Suprapubic skin (tissue), 4 donors: ENCODE measurements at regions not wholly inside any gene's neighbourhood (a gene's known extent, or its start where the extent isn't known, plus 50 kb on each side); places are given as distances from the start of the nearest gene placed in this dataset.
A peak's percentile ranks its signal among the peaks of the same experiment; 100 is the strongest.
"Not testable (repeated sequence)": the region's sequence is repeated elsewhere in the genome, so short reads cannot be mapped to it uniquely, and the experiment has no call there.

Experiments used
- DNase-seq, 2 donors: peaks; one replicate each; pipeline ENCODE4 v3.0.0-alpha.2; 2019; ENCODE audit warnings: low spot score in 2 of 2
- H3K27ac ChIP-seq: fragments of 200-600 bp; sonication (generic); one replicate; pipeline ENCODE4 v1.5.1; 2019
- H3K27me3 ChIP-seq: fragments of 200-600 bp; sonication (generic); one replicate; pipeline ENCODE4 v1.5.1; 2019
- H3K36me3 ChIP-seq: fragments of 200-600 bp; sonication (generic); one replicate; pipeline ENCODE4 v1.5.1; 2019
- H3K4me1 ChIP-seq: fragments of 200-600 bp; sonication (generic); one replicate; pipeline ENCODE4 v1.5.1; 2019
- H3K4me3 ChIP-seq: fragments of 200-600 bp; sonication (generic); one replicate; pipeline ENCODE4 v1.5.1; 2019; ENCODE audit warnings: mild to moderate bottlenecking
- H3K9me3 ChIP-seq: fragments of 200-600 bp; sonication (generic); one replicate; pipeline ENCODE4 v1.5.1; 2019
- CTCF ChIP-seq, 2 donors: fragments of 200-600 bp in 1 of 2; fragments of 450-650 bp in 1 of 2; sonication (generic) in 1 of 2; IDR thresholded peaks; one replicate each; pipeline ENCODE4 v1.5.1; 2016 to 2019; ENCODE audit warnings: antibody characterized with exemption in 2 of 2, mild to moderate bottlenecking in 1 of 2, moderate library complexity in 1 of 2
- WGBS: methylation state at CpG from one replicate; pipeline ENCODE4 v1.1.5; 2018; 5-methylcytosine and 5-hydroxymethylcytosine counted together

GRCh38 chr7:6953138-6953797, 127.2 kb upstream of the CCZ1B start:
- H3K9me3 ChIP-seq, DNase-seq, H3K4me1 ChIP-seq, H3K27me3 ChIP-seq, H3K36me3 ChIP-seq: not testable (repeated sequence)
- WGBS, result 29% methylated on average over 16 of the region's 16 CpGs
- peak overlapping the region; percentile 79 for H3K27ac ChIP-seq
- peak in 1 of 2 donors; percentile 37 for TF ChIP-seq CTCF (IDR thresholded peaks at IDR 0.05)
- H3K4me3 ChIP-seq, result peak overlapping the region; percentile 28

GRCh38 chr7:6953798-6954181, 127.7 kb upstream of the CCZ1B start:
- Histone ChIP-seq H3K4me3 (peak overlapping the region; percentile 28), H3K27ac (peak overlapping the region; percentile 79)
- not testable (repeated sequence) for H3K9me3 ChIP-seq, H3K27me3 ChIP-seq, H3K4me1 ChIP-seq, H3K36me3 ChIP-seq
- peak in 1 of 2 donors; percentile 74 for DNase-seq
- WGBS, result 37% methylated on average over 7 of the region's 10 CpGs

GRCh38 chr7:6955385-6955784, 129.3 kb upstream of the CCZ1B start:
- not testable (repeated sequence) for H3K4me3 ChIP-seq, DNase-seq, H3K36me3 ChIP-seq, H3K27me3 ChIP-seq, H3K9me3 ChIP-seq, H3K4me1 ChIP-seq
- H3K27ac ChIP-seq, result peak overlapping the region; percentile 54
- WGBS, result 81% methylated on average over 12 of the region's 12 CpGs

- 78% methylated on average over 12 of the region's 12 CpGs for WGBS
- not testable (repeated sequence) for H3K9me3 ChIP-seq, H3K36me3 ChIP-seq, DNase-seq, H3K4me3 ChIP-seq, H3K27me3 ChIP-seq, H3K4me1 ChIP-seq
- H3K27ac ChIP-seq, result peak overlapping the region; percentile 24
These were observed 130.0 kb upstream of the CCZ1B start for GRCh38 chr7:6955990-6956566.

GRCh38 chr7:6958371-6958770, 132.3 kb upstream of the CCZ1B start:
- DNase-seq, result not testable (repeated sequence)

GRCh38 chr7:6959942-6960341, 133.9 kb upstream of the CCZ1B start:
- not testable (repeated sequence) for H3K9me3 ChIP-seq, H3K4me1 ChIP-seq, H3K27me3 ChIP-seq, DNase-seq, H3K27ac ChIP-seq, H3K36me3 ChIP-seq, H3K4me3 ChIP-seq
- 75% methylated on average over 4 of the region's 4 CpGs for WGBS

More at GRCh38 chr7:6958371-6958770, 132.3 kb upstream of the CCZ1B start:
- not testable (repeated sequence) for H3K27me3 ChIP-seq, H3K4me1 ChIP-seq, H3K36me3 ChIP-seq, H3K4me3 ChIP-seq, H3K27ac ChIP-seq, H3K9me3 ChIP-seq
- WGBS, result 100% methylated on average over 3 of the region's 15 CpGs

- not testable (repeated sequence) for H3K27ac ChIP-seq, H3K4me1 ChIP-seq, H3K4me3 ChIP-seq, H3K9me3 ChIP-seq, H3K36me3 ChIP-seq, H3K27me3 ChIP-seq, DNase-seq
- WGBS, result 71% methylated on average over 5 of the region's 8 CpGs
These were observed 136.8 kb upstream of the CCZ1B start for GRCh38 chr7:6962871-6963270.

- H3K9me3 ChIP-seq, DNase-seq: not testable (repeated sequence)
These were observed 139.0 kb upstream of the CCZ1B start for GRCh38 chr7:6965051-6965450.

GRCh38 chr7:6970180-6970579, 144.1 kb upstream of the CCZ1B start:
- H3K36me3 ChIP-seq, H3K4me3 ChIP-seq, H3K27me3 ChIP-seq, H3K27ac ChIP-seq, H3K9me3 ChIP-seq, H3K4me1 ChIP-seq, DNase-seq: not testable (repeated sequence)
- 88% methylated on average over 3 of the region's 3 CpGs for WGBS

More at GRCh38 chr7:6965051-6965450, 139.0 kb upstream of the CCZ1B start:
- not testable (repeated sequence) for H3K27ac ChIP-seq, H3K4me3 ChIP-seq, H3K4me1 ChIP-seq, H3K27me3 ChIP-seq, H3K36me3 ChIP-seq
- 20% methylated on average over 6 of the region's 6 CpGs for WGBS

GRCh38 chr7:6974876-6975275, 148.8 kb upstream of the CCZ1B start:
- not testable (repeated sequence) for H3K27me3 ChIP-seq, H3K9me3 ChIP-seq, H3K36me3 ChIP-seq, H3K4me1 ChIP-seq, H3K27ac ChIP-seq, H3K4me3 ChIP-seq, DNase-seq
- WGBS, result no CpG with 5 or more reads among the region's 27 CpGs

- WGBS, result no CpG with 5 or more reads among the region's 28 CpGs
- H3K27ac ChIP-seq, DNase-seq, H3K36me3 ChIP-seq, H3K4me3 ChIP-seq, H3K27me3 ChIP-seq, H3K4me1 ChIP-seq, H3K9me3 ChIP-seq: not testable (repeated sequence)
These were observed 149.3 kb upstream of the CCZ1B start for GRCh38 chr7:6975346-6975745.

GRCh38 chr7:6977368-6977767, 151.3 kb upstream of the CCZ1B start:
- H3K27ac ChIP-seq, H3K4me3 ChIP-seq, H3K36me3 ChIP-seq, DNase-seq, H3K4me1 ChIP-seq, H3K9me3 ChIP-seq, H3K27me3 ChIP-seq: not testable (repeated sequence)
- WGBS, result 100% methylated on average over 2 of the region's 3 CpGs

- not testable (repeated sequence) for H3K27ac ChIP-seq, H3K4me3 ChIP-seq, H3K4me1 ChIP-seq, DNase-seq, H3K9me3 ChIP-seq, H3K27me3 ChIP-seq, H3K36me3 ChIP-seq
- WGBS, result 87% methylated on average over 3 of the region's 3 CpGs
These were observed 152.3 kb upstream of the CCZ1B start for GRCh38 chr7:6978326-6978725.

GRCh38 chr7:6979456-6979855, 153.4 kb upstream of the CCZ1B start:
- not testable (repeated sequence) for H3K36me3 ChIP-seq, H3K27ac ChIP-seq, H3K9me3 ChIP-seq, H3K4me3 ChIP-seq, DNase-seq, H3K4me1 ChIP-seq, H3K27me3 ChIP-seq
- 91% methylated on average over 10 of the region's 10 CpGs for WGBS
